HG03565 (cell line): ENCODE measurements at regions not wholly inside any gene's neighbourhood (a gene's known extent, or its start where the extent isn't known, plus 50 kb on each side); places are given as distances from the start of the nearest gene placed in this dataset.

Experiments
- ATAC-seq: cut with Tn5 transposase; IDR thresholded peaks from one replicate; pipeline ENCODE4 v1.9.1; 2021; ENCODE audit warnings: mild to moderate bottlenecking, moderate library complexity; ENCODE audit not compliant: unreplicated experiment

DNA sequence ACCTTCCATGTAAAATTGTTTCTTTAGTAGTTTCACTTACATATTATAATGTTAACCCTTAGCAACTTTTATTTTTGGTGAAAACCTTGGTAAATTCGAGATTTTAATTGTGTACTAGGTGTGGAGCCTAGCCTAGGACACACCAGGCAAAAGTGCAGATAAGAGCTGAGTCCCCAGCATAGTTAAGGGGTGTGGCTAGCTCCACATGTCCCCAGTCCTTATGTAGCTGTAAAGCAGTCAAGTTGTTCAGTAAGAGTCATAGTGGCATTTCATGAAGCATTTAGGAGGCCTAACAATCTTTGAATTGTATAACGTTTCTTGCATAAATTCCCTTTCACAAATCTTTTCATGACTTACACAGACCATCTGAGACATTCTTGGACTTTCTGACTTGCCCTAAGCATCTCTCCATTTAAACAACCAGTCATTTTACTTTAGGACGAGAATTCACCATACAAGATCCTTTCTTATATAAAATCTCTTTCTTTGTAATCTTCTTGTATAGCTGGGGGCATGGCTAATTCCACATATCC, 53.8 kb upstream of the INHBA start:
- no peak for ATAC-seq

DNA sequence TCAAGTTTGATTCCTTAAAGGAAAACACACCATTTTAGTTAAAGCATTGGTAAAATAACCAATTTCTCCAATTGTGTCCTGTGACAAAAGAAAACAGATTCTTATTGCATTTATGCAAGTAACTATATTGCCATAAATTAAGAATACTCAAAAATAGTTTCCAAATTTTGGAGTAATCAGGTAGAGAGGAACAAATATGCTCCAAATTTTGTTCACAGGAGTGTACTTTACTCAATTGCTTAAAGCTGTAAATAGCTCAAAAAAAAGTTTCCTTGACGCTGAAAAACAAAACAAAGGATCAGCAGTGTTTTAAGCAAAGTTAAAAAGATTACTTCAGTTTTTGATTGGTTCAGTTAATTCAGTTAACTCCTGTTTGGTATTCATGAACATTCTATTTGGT, 52.2 kb upstream of the INHBA start:
- ATAC-seq, result no peak

DNA sequence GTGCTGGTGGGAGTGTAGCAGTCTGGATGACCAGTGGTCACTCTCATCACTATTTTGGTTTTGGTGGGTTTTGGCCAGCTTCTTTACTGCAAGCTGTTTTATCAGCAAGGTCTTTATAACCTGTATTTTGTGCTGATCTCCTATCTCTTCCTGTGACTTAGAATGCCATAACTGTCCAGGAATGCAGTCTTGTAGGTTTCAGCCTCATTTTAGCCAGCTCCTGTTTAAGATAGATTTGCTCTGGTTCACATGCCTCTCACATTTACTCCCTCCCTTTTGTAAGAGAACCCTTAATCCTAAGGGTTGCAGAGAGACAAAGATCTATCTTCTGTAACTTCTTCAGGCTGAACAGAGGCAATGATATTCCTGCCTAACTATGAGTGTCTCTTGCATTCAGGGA, 51.2 kb upstream of the INHBA start:
- ATAC-seq, result no peak
